RPMI8226 (cell line): ENCODE measurements at regions not wholly inside any gene's neighbourhood (a gene's known extent, or its start where the extent isn't known, plus 50 kb on each side); places are given as distances from the start of the nearest gene placed in this dataset.
"Not testable (repeated sequence)": the region's sequence is repeated elsewhere in the genome, so short reads cannot be mapped to it uniquely, and the experiment has no call there.

ENCODE experiments used
- DNase-seq: peaks from one replicate; pipeline ENCODE4 v3.0.0-alpha.2; 2015

DNA sequence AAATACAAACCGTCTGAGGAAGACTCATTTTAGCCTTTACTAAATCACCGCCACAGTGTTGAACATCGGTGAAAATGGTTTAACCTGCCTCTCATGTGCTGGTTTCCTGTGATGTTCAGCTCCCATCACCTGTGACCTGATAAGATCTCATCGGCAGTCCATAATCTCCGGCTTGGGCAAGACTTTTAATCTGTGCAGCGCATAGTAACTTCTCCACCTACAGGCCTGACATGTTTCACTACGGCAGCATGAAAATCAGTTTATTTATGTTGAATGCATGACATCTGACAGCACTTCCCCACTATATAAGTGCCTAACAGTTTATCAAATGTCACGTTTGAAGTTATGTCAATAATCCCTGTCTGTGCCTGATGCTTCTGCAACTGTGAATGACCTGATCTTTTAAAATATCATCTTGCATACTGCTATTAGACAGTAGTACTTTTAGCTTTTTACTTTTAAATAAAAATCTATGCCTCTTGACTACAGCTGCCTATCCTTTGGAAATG lies 1919.8 kb upstream of the AGA start:
- DNase-seq: no peak

DNA sequence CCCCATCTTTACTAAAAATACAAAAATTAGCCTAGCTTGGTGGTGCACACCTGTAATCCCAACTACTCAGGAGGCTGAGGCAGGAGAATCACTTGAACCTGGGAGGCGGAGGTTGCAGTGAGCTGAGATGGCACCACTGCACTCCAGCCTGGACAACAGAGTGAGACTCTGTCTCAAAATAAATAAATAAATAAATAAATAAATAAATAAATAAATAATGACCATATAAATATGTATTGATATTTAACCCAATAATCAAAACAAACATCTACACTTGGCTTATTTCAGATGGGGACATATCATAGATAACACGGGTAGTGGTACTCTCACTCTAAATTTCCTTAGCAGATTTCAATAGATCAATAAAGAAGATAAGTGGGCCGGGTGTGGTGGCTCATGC lies 1923.7 kb upstream of the AGA start:
- DNase-seq: not testable (repeated sequence)

DNA sequence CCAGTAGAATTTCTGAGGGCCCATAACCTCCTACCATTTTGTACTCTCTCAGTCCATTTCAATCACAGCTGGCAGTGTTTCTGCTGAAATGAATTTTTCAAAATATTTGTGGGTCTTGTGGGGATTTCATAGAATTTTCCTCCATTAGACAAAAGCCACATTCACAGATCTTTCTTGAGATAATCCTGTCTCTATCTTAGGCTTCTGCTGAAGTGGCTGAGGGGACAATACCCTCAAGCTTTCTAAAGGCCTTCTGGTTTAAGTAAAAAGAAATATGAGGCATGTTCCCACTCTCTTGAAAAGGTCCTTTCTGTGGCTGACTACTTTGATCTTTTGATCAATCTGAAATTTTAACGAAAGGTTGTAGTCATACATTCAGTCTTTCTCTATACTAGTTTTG lies 1930.0 kb upstream of the AGA start:
- DNase-seq: no peak

DNA sequence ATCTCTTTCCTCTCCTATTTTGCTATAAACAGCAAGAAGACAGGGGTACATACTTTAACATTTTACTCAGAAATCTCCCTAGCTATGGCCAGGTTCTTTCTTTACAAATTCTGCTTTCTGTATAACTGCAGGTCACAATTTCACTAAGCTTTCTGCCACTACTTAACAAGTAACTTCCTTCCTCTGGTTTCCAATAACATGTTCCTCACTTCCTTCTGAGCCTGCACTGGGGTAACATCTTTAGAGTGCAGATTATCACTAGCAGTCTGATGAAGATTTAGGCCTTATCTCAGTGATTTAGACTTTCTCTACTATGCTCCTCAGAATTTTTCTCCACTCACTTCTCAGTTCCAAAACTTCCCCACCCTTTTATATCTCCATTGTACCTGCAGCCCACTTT lies 1930.5 kb upstream of the AGA start:
- no peak for DNase-seq

DNA sequence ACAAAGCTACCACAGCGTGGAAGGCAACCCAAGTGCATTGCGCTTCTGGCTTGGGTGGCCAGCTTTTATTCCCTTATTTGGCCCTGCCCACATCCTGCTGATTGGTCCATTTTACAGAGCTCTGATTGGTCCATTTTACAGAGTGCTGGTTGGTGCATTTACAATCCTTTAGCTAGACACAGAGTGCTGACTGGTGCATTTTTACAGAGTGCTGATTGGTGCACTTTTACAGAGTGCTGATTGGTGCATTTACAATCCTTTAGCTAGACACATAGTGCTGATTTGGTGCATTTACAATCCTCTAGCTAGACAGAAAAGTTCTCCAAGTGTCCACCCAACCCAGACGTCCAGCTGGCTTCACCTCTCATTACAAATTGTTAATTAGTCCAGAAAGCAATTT lies 1936.6 kb upstream of the AGA start:
- not testable (repeated sequence) for DNase-seq

DNA sequence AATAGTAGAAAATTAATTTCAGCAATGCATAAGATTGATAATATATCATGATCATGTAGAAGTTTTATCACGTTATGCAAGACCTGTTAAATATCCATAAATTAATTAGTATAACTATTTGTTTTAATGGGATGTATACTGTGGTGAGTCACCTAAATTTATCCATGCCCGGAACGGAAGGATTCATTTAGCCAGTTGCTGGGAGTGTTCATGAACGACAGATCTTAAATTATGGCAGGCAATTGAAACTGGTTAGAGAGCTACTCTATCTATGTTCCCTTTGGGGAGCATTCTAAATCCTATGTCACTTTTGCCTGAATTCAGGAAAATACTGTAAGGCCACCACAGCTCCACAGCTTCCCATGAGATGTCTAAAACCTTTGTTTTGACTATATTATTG lies 1950.5 kb upstream of the AGA start:
- no peak for DNase-seq

DNA sequence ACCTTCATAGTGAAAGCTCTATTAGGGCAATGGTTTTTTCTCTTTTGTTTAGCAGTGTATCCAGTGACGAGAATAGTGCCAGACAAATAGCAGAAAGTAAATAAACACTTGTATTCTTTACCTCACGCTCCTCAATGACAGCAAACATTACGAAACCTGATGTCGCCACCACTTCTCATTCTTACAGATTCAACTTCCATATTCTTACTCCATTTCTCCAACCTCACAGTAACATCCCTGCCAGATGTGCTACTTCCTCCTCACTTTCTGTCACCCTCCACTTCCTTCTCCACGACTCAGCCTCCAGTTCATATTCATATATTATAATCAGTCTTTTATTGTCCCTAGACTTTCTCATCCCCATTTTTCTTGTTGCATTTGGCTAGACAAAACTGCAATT lies 1956.2 kb upstream of the AGA start:
- DNase-seq: no peak

DNA sequence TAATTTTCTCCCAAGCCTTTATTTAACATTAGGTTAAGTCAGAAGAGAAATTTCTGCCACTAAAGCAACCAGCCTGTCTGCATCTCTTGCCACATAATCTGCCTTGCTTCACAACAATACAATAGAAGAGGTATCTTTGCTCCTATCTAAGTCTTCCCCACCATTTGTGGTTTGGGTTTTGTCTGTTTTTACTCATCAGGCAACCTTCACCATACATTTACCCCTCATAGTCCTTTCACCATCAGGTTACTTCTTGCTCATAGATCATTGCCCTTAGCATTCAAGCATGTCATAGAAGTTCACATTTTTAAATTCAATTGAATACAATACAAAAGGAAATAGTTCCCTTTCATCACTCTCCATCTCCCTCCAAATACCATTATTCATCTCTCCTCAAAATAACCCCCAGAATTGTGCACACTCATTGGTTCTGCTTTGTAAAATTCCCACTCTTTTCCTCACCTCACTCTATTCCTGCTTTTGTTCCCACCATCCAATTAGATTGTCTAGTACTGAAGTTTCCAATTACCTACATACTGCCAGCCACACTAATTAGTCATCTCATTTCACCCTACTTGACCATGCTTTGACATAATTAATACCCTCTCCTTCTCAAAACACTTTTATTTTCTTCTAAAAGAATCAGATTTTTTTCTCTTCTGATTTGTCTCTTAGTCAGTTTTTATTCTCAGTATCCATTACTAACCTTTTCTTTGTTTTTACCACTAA lies 1957.0 kb upstream of the AGA start:
- no peak for DNase-seq

DNA sequence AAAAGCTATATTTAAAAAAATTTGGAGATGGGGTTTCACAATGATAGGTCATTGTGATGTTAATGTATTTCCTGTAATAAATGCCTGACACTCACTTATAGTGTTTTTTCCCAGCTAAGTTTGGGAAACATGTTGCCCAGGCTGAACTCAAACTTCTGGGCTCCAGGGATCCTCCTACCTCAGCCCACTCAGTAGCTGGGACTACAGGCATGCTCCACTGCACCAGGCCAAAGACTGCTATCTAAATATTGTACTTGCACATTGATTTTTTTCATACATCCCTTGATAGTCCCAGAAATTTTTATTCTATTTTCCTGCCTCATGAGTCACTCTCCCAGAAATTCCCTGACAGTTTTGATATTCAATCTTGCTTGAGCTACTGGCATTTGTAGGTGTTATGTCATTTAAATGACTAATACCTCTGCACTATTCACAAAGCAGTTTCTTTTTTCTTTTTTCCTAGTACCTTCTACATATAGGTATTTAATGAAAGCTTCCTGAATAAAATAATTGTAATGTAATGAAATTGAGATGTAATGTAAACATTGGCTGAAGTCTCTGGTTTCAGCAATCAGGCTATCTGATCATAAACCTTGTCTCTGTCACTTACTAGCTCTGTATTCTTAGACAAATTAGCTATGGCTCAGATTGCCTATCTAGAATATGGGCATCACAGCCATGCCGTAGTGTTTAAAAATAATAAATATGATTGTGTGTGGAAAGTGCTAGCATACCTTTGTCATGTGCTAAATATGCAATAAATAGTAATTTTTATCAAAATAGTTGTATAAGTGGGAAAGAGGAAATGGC lies 1973.0 kb upstream of the AGA start:
- no peak for DNase-seq

DNA sequence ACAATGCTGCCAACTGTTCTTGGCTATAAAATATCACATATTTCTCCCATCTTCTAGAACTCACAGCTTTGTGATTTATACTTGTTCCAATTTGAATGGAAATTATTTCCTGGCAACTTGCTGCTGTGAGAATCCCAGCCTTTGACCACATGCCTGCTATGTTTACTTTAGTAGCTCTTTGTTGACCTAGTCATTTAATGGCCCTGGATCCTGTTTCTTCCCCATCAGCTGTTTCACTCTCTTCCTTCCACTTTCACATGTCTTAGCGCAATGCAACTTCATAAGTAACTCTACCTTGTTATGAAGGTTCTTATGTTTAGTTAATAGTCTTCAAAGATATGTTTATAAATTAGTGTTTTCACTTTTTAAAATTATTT lies 1973.6 kb upstream of the AGA start:
- no peak for DNase-seq

DNA sequence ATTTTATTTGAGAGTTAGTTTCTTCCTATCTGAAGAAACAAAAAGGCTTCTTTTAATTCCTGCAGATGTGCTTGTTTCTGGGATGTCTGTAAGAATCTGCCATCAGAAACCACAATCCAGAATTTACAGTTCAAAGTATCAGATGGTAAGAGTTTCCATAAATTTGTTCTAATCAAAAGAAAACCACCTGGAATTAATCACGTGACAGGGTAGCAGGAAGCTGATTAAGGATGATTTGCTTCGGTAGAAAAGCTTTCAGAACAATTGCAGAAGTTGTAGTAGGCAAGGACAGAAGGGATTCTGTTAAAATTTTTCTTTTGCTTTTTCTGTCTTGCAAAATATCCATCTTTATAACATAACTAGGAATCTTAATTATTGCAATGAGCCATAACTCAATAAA lies 1975.1 kb upstream of the AGA start:
- DNase-seq: no peak

DNA sequence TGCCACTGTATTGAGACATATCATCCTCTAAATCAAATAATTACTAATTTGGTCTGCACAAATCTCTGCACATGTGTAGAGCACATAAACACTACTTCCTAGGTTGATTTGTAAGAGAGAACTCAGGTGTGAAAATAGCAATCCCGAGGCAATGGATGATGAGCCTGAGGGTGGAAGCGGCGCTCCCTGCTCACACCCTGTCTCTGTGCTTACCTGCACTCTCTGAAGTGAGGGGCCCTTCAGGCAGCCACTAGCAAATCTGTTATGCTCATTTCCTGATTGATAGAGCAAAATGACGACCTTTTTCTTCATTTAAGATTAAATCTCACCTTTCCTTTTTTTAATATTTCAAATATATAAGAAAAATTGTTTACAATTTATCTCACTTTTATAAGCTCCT lies 1995.7 kb upstream of the AGA start:
- no peak for DNase-seq

DNA sequence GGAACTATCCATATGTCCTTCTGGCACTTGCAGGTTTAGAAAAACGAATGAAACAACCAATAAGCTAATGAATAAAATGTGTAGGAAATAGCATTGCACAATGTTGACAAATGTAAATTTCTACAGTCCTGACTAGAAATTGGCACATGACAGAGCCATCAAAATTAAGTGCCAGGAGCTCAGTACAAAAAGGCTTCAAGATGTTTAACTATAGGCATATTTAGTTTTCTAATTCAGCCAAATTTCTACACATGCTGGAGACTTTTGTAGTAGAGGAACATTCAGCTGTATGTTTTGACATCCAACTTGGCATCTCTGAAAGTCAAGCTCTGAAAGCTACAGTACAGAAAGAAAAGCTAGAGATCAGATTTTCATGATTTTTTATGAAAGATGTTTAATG lies 1999.4 kb upstream of the AGA start:
- no peak for DNase-seq

DNA sequence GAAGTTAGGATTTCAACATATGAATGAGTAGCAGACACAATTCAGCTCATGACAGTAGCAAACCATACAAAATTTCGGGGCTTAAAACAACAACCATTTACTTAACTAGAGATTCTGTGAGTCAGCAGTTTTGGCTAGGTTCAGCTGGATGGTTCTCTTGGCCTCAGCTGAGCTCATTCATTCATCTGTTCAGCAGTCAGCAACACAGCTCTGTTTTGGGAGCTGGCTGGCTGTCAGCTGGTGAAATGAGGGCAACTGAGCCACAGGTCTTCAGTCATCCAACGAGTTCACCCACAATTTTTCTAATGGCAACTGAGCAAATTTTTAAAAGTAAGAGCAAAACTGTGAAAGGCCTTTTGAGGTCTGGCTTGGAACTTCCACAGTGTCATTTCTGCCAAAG lies 2005.1 kb upstream of the AGA start:
- no peak for DNase-seq

DNA sequence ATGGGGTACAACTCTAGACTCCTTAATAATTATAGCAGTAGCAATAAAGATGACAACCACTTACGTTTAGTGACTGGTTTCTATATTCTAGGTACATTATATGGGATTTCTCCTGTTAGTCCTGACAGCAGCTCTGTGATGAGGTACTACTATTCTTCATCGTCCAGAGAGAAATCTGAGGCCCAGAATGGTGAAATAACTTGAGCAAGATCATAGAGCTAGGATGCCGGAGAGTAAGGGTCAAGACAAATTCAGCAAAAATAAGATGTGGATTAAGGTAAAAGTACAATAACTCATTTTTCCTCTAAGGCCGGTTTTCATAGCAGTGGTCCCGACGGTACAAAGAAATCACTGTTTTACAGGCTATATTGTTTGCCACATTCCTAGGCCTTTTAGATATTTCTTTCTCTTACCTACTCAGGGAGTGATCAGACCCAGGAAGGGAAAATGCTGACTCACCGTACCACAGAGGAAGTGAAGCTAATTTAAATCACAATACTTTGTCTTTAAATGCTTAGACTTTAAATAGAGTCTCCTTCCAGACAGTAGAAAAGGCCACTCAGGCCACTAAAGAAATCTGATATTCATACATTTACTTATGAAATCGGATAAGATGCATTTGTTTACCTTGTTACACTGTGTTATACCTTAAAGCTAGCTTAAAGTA lies 2023.0 kb upstream of the AGA start:
- peak; percentile 58 for DNase-seq

DNA sequence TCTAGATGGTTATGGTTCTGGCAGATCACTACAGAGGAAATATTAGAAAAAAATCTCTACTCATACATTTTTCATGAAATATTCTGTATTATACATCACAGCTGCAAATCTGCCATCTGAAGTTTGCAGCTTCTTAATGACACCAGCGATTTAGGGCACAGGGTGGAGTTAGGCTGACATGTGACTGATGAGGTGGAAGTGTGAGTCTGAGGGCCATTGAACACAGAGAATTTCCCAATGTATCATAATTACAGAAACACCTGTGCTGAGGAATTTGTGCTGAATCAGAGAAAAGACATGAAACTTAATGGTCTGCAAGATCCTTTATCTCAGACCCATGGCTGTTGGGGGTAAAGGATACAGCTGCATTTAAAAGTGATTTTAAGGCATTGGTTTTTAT lies 2025.6 kb upstream of the AGA start:
- DNase-seq: peak; percentile 67

DNA sequence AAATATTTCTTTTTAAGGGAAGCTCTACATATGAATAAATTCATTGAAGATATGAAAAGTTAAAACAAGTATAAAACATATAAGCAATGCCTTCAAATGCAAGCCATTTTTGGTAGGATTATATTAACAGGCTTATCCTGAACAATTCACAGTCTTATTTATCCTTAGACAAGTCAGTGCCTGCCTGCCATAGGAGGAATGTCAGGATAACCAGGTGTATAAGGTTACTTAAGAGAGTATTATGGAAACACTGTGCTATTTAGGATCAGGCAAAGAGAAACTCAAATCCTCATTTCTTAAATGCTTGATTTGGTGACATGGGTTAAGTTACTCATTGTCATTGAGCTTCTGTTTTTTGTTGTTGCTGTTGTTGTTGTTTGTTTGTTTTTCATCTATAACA lies 2029.9 kb upstream of the AGA start:
- no peak for DNase-seq

DNA sequence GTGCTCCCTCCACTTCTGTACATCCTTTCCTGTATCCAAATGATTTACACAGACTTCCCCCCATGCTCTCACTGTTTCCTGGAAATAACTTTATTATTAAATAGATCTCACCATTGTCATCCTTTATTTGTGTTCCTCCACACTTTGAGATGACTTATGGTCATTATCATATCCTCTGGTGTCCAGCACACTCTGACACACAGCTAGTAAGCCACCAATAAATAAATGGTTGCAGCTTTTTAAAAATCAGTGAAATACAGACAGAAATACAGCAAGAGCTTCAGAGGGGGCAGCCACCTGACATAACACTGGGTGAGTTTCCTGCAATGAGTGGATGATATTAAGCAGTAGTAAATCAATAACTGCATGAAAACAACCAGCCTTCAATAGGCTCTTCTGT lies 2036.4 kb upstream of the AGA start:
- DNase-seq: no peak

DNA sequence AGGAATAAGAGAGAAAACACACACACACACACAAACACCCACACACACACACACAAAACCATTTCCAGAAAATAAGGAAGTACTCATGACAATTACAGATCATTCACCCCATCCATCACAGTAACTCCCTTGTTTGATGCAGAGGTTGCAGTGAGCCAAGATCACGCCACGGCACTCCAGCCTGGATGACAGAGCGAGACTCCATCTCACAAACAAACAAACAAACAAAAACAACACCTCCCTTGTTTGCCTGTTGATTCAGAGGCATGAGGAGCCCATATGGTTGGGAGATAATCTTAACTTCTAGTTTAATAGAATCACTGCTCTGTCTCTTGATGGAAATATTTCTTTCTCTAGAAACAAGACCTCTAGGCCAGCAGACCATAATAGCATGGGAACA lies 2043.5 kb upstream of the AGA start:
- no peak for DNase-seq

DNA sequence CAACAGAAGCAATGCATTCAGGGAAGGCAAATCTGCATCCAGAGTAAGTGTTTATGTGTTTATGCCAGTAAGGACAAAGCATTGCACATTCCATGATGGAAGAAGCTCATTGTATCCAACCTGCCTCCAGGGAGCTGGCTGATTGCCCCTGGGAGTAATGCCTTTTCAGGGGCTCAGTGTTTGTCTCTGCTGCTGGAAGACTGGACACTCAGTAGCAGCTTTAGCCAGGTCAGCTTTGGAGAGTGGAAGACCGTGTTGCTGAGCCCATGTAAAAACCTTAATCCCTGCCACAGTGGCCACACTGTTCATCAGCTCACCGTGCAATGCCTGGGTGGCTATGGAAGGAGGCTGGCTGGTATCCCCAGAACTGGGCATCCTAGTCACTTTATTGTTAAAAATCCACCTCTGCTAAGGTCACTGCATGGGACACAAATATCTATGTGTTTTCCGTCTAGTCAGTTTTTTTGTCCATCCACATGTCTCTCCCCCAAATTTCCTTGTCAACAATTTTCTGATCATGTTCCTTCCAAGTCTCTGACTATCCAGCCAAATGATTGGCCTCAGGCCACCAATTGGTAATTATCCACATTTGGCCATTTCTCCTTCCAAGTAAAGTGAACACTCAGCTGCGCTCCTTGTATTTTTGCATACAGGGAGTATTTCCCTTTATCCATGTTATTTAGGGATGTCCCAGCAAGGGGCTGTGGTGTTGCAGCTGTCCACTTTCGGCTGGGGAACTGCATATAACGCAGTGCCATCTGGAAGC lies 2044.5 kb upstream of the AGA start:
- no peak for DNase-seq

DNA sequence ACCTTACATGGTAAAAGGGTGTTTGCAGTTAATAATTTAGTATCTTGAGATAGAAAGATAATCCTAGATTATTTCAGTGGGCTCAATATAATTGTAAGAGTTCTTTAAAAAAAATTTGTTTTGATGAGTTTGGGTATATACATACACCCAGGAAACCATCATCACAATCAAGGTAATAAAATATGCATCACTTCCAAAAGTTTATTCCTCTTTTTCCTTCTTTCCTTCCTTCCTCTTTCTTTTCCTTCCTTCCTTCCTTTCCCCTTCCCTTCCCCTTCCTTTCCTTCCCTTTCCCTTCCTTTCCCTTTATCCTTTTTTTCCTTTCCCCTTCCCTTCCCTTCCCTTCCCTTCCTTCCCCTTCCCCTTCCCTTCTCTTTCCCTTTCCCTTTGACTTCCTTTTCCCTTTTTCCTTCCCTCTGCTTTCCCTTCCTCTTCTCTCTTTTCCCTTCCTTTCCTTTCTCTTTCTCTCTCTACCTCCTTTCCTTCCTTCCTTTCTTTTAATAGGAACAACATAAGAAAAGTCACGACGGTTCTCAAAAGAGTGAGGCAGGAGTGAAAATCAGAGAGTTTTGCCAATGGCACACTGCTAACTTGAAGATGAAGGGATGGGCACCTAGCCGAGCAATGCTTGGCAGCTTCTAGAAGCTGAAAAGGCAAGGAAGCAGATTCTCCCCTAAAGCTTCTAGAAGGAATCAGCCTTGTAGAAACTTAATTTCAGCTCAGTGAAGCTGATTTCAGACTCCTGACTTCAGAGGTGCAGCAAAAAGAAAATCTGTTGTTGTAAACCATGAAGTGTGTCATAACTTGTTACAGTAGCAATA lies 2050.2 kb upstream of the AGA start:
- DNase-seq: no peak

DNA sequence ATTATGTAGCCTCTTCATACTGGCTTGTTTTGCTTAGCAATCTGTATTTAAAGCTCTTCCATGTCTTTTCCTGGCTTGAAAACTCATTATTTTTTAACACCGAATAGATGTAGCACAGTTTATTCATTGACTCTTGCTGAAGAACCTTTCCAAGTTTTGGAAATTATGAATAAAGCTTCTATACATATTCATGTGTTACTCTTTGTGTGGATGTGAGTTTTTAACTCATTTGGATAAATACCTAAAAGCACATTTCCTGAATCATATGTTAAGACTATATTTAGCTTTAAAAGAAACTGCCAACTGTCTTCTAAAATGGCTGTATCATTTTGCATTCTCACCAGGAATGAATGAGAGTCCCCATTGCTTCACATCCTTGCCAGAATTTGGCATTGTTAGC lies 2061.7 kb upstream of the AGA start:
- no peak for DNase-seq
